Panc1 (cell line): ENCODE measurements at regions not wholly inside any gene's neighbourhood (a gene's known extent, or its start where the extent isn't known, plus 50 kb on each side); places are given as distances from the start of the nearest gene placed in this dataset.
"Not testable (repeated sequence)": the region's sequence is repeated elsewhere in the genome, so short reads cannot be mapped to it uniquely, and the experiment has no call there.

ENCODE experiments used
- ATAC-seq: fragments of 200-7000 bp; cut with Tn5 transposase; 2 replicates; pipeline ENCODE4 v1.9.1; 2020; ENCODE audit warnings: mild to moderate bottlenecking, moderate library complexity
- BruUV-seq: library from RNA; stranded (reverse); fragments of 400-500 nt; replicated peaks from 2 replicates; lab custom pipeline; 2021; lab: Mats Ljungman, UMichigan
- CTCF ChIA-PET: fragments of 300-600 bp; sonication (Branson Sonifier 250); formaldehyde crosslinking; loops from one replicate; lab custom pipeline; 2022; ENCODE audit warnings: antibody characterized with exemption; lab: Charles Lee
- POLR2A ChIA-PET: fragments of 300-600 bp; sonication (Branson Sonifier 250); formaldehyde crosslinking; loops from one replicate; lab custom pipeline; 2022; ENCODE audit warnings: antibody characterized with exemption; lab: Charles Lee
- DNase-seq: peaks from one replicate; pipeline ENCODE4 v3.0.0-alpha.2; 2010; ENCODE audit warnings: low read depth, low spot score
- H3K27ac ChIP-seq: 2 replicates; pipeline ENCODE4 v1.5.1; 2011; ENCODE audit warnings: mild to moderate bottlenecking, low read length, inconsistent platforms
- H3K27me3 ChIP-seq: fragments of 200-500 bp; sonication (Bioruptor generic); 2 replicates; pipeline ENCODE4 v1.6.0; 2014; ENCODE audit warnings: low read length, inconsistent platforms; ENCODE audit not compliant: control insufficient read depth, insufficient read depth
- H3K36me3 ChIP-seq: fragments of 200-500 bp; sonication (Bioruptor generic); 2 replicates; pipeline ENCODE4 v1.5.1; 2014; ENCODE audit warnings: inconsistent platforms, mild to moderate bottlenecking, low read length, moderate library complexity; ENCODE audit not compliant: control insufficient read depth, insufficient read depth
- H3K4me1 ChIP-seq: 2 replicates; pipeline ENCODE4 v1.5.1; 2011; ENCODE audit warnings: inconsistent platforms, mild to moderate bottlenecking, low read length, moderate library complexity; ENCODE audit not compliant: control insufficient read depth, insufficient read depth
- H3K4me3 ChIP-seq, 2 experiments: 2 replicates each; pipeline ENCODE4 v1.5.1; 2011 to 2012; ENCODE audit warnings: low read depth in 2 of 2, low read length in 2 of 2, mild to moderate bottlenecking in 2 of 2, inconsistent platforms in 1 of 2, moderate library complexity in 1 of 2
- H3K9me3 ChIP-seq: fragments of 200-500 bp; sonication (Bioruptor generic); 2 replicates; pipeline ENCODE4 v1.5.1; 2014; ENCODE audit warnings: low read depth, mild to moderate bottlenecking, inconsistent platforms, low read length, moderate library complexity; ENCODE audit not compliant: control insufficient read depth, insufficient read depth
- CTCF ChIP-seq: fragments of 450-650 bp; IDR thresholded peaks from 2 replicates; pipeline ENCODE4 v1.5.1; 2017; ENCODE audit warnings: mild to moderate bottlenecking
- POLR2AphosphoS5 ChIP-seq: IDR thresholded peaks from 2 replicates; pipeline ENCODE4 v1.6.1; 2012; ENCODE audit warnings: mild to moderate bottlenecking, low read depth, low read length, moderate library complexity
- SIN3A ChIP-seq: IDR thresholded peaks from 2 replicates; pipeline ENCODE4 v1.6.1; 2012; ENCODE audit warnings: low read depth, mild to moderate bottlenecking, low read length, moderate library complexity, borderline replicate concordance; ENCODE audit not compliant: insufficient read depth
- TCF7L2 ChIP-seq: IDR thresholded peaks from 2 replicates; pipeline ENCODE4 v1.6.1; 2011; ENCODE audit warnings: mild to moderate bottlenecking, low read depth, low read length, inconsistent platforms
- in situ Hi-C: cut with HindIII; loops from 2 replicates; pipeline ENCODE4 v1.10.0; 2016; ENCODE audit warnings: low sequenced_read_pairs, low pct_unique_long_range_greater_than_20kb
- intact Hi-C: fragments of 100-400 bp; cut with micrococcal nuclease; formaldehyde crosslinking; loops from one replicate; pipeline ENCODE4 v1.10.0; 2022; ENCODE audit not compliant: unreplicated experiment
- TF ChIP-seq, protein P1 (sequence below), 2 experiments: IDR thresholded peaks; 2 replicates each; pipeline ENCODE4 v1.6.1; 2011 to 2012; ENCODE audit warnings: low read depth in 2 of 2, control low read depth in 1 of 2, low read length in 1 of 2, mild to moderate bottlenecking in 1 of 2, moderate library complexity in 1 of 2; ENCODE audit not compliant: insufficient read depth in 1 of 2

DNA sequence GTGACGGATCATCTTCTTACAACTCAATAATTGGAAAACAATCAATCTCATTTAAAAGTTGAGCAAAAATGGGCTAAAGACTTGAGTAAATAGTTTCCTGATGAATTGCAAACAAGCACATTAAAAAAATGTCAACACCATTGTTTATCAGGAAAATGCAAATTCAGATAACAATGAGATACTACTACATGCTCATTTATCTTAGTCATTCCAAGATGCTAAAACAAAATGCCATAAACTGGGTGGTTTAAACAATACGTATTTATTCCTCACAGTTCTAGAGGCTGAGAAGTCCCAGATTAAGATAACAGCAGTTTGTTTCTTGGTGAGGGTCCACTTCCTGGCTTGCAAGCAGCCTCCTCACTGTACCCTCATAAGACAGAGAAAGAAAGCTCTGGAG is 359.6 kb downstream of the NR4A2 start:
- intact Hi-C loops: no loop called here
- TF ChIP-seq, protein P1, sequence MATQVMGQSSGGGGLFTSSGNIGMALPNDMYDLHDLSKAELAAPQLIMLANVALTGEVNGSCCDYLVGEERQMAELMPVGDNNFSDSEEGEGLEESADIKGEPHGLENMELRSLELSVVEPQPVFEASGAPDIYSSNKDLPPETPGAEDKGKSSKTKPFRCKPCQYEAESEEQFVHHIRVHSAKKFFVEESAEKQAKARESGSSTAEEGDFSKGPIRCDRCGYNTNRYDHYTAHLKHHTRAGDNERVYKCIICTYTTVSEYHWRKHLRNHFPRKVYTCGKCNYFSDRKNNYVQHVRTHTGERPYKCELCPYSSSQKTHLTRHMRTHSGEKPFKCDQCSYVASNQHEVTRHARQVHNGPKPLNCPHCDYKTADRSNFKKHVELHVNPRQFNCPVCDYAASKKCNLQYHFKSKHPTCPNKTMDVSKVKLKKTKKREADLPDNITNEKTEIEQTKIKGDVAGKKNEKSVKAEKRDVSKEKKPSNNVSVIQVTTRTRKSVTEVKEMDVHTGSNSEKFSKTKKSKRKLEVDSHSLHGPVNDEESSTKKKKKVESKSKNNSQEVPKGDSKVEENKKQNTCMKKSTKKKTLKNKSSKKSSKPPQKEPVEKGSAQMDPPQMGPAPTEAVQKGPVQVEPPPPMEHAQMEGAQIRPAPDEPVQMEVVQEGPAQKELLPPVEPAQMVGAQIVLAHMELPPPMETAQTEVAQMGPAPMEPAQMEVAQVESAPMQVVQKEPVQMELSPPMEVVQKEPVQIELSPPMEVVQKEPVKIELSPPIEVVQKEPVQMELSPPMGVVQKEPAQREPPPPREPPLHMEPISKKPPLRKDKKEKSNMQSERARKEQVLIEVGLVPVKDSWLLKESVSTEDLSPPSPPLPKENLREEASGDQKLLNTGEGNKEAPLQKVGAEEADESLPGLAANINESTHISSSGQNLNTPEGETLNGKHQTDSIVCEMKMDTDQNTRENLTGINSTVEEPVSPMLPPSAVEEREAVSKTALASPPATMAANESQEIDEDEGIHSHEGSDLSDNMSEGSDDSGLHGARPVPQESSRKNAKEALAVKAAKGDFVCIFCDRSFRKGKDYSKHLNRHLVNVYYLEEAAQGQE (IDR thresholded peaks at IDR 0.05; ENCODE audit: insufficient read depth in 1 of 2, low read depth in 2 of 2, low read length in 1 of 2): no peak
- no peak for TF ChIP-seq SIN3A
- TF ChIP-seq CTCF: no peak
- TF ChIP-seq TCF7L2: no peak
- no peak for TF ChIP-seq POLR2AphosphoS5
- Histone ChIP-seq H3K4me1 (no peaks in the 10 kb centered on the region), H3K27ac (no peak overlapping the region), H3K36me3 (no peaks in the 10 kb centered on the region), H3K9me3 (no peaks in the 10 kb centered on the region), H3K27me3 (no peaks in the 10 kb centered on the region), H3K4me3 (no peak overlapping the region)
- DNase-seq (no peak), ATAC-seq (no peak)
- ChIA-PET CTCF (no interaction called here), POLR2A (no interaction called here)
- in situ Hi-C loops: no loop called here
- BruUV-seq: no TSS peak

- H3K4me1 ChIP-seq, in situ Hi-C loops, POLR2A ChIA-PET, intact Hi-C loops, H3K27me3 ChIP-seq, BruUV-seq, ATAC-seq, H3K36me3 ChIP-seq, H3K27ac ChIP-seq, H3K9me3 ChIP-seq, DNase-seq, H3K4me3 ChIP-seq: not testable (repeated sequence)
- CTCF ChIA-PET: interaction anchor here (0.6 kb wide), 1 partner anchor 33 kb away, joined by 3 read pairs; no protein-coding TSS in a partner anchor
These were observed 366.5 kb downstream of the NR4A2 start for GRCh38 chr2:155966064-155966471.

GRCh38 chr2:155965415-155966063 is 367.0 kb downstream of the NR4A2 start:
- intact Hi-C loops: no loop called here
- H3K36me3 ChIP-seq: no peaks in the 10 kb centered on the region
- no peak for DNase-seq
- in situ Hi-C loops: no loop called here
- TF ChIP-seq POLR2AphosphoS5 (no peak), CTCF (no peak), SIN3A (no peak), TCF7L2 (no peak)
- TF ChIP-seq, protein P1 (IDR thresholded peaks at IDR 0.05; ENCODE audit: insufficient read depth in 1 of 2, low read depth in 2 of 2, low read length in 1 of 2): no peak
- no peak overlapping the region for H3K27ac ChIP-seq
- H3K27me3 ChIP-seq: no peaks in the 10 kb centered on the region
- H3K4me1 ChIP-seq: no peaks in the 10 kb centered on the region
- BruUV-seq: no TSS peak
- POLR2A ChIA-PET: no interaction called here
- no peak for ATAC-seq
- CTCF ChIA-PET: interaction anchor here (0.6 kb wide), 1 partner anchor 33 kb away, joined by 3 read pairs; no protein-coding TSS in a partner anchor
- no peaks in the 10 kb centered on the region for H3K9me3 ChIP-seq
- no peak overlapping the region for H3K4me3 ChIP-seq
